Daoy (cell line): ENCODE measurements at regions not wholly inside any gene's neighbourhood (a gene's known extent, or its start where the extent isn't known, plus 50 kb on each side); places are given as distances from the start of the nearest gene placed in this dataset.

ENCODE experiments used
- DNase-seq: peaks from one replicate; pipeline ENCODE4 v3.0.0-alpha.2; 2015; ENCODE audit warnings: low read depth

- no peak for DNase-seq
Observed at GRCh38 chr5:86029308-86029707, 588.4 kb upstream of the COX7C start.

- no peak for DNase-seq
Observed at GRCh38 chr5:86030753-86031152, 587.0 kb upstream of the COX7C start.

GRCh38 chr5:86038566-86038965 is 579.2 kb upstream of the COX7C start:
- DNase-seq: no peak

GRCh38 chr5:86039351-86039750 is 578.4 kb upstream of the COX7C start:
- no peak for DNase-seq

- DNase-seq: no peak
Observed at GRCh38 chr5:86070719-86071118, 547.0 kb upstream of the COX7C start.

- DNase-seq: no peak
Observed at GRCh38 chr5:86074297-86074696, 543.4 kb upstream of the COX7C start.

GRCh38 chr5:86075139-86075538 is 542.6 kb upstream of the COX7C start:
- DNase-seq: no peak

GRCh38 chr5:86095092-86095491 is 522.6 kb upstream of the COX7C start:
- DNase-seq: no peak

GRCh38 chr5:86101966-86102365 is 515.8 kb upstream of the COX7C start:
- DNase-seq: no peak

GRCh38 chr5:86108825-86109224 is 508.9 kb upstream of the COX7C start:
- no peak for DNase-seq

- no peak for DNase-seq
Observed at GRCh38 chr5:86112249-86112648, 505.5 kb upstream of the COX7C start.

- no peak for DNase-seq
Observed at GRCh38 chr5:86115164-86115563, 502.6 kb upstream of the COX7C start.

- no peak for DNase-seq
Observed at GRCh38 chr5:86118542-86118941, 499.2 kb upstream of the COX7C start.

GRCh38 chr5:86124333-86124732 is 493.4 kb upstream of the COX7C start:
- no peak for DNase-seq

- DNase-seq: no peak
Observed at GRCh38 chr5:86125731-86126601, 491.8 kb upstream of the COX7C start.

- DNase-seq: no peak
Observed at GRCh38 chr5:86127696-86128095, 490.0 kb upstream of the COX7C start.

- DNase-seq: no peak
Observed at GRCh38 chr5:86129009-86129408, 488.7 kb upstream of the COX7C start.

- DNase-seq: no peak
Observed at GRCh38 chr5:86137297-86137696, 480.4 kb upstream of the COX7C start.

GRCh38 chr5:86143837-86144236 is 473.9 kb upstream of the COX7C start:
- peak; percentile 22 for DNase-seq

GRCh38 chr5:86152988-86153560 is 464.7 kb upstream of the COX7C start:
- no peak for DNase-seq

GRCh38 chr5:86155796-86156195 is 461.9 kb upstream of the COX7C start:
- DNase-seq: no peak

GRCh38 chr5:86170194-86170593 is 447.5 kb upstream of the COX7C start:
- no peak for DNase-seq

GRCh38 chr5:86175224-86175623 is 442.5 kb upstream of the COX7C start:
- DNase-seq: peak; percentile 6

GRCh38 chr5:86199287-86199686 is 418.5 kb upstream of the COX7C start:
- no peak for DNase-seq
